NOMO-1 (cell line): ENCODE measurements at regions not wholly inside any gene's neighbourhood (a gene's known extent, or its start where the extent isn't known, plus 50 kb on each side); places are given as distances from the start of the nearest gene placed in this dataset.

Experiments used
- DNase-seq, 2 experiments: peaks; one replicate each; lab custom pipeline; 2025; ENCODE audit not compliant: unreplicated experiment in 2 of 2; lab: John Stamatoyannopoulos, UW

GRCh38 chr16:7185689-7186088, 147.0 kb upstream of the RBFOX1 start:
- no peak for DNase-seq

- DNase-seq = no peak
These were observed 147.5 kb upstream of the RBFOX1 start for GRCh38 chr16:7185165-7185564.

- no peak for DNase-seq
These were observed 148.9 kb upstream of the RBFOX1 start for GRCh38 chr16:7183768-7184167.

GRCh38 chr16:7182510-7183109, 150.0 kb upstream of the RBFOX1 start:
- DNase-seq = no peak

GRCh38 chr16:7177875-7178274, 154.8 kb upstream of the RBFOX1 start:
- no peak for DNase-seq

GRCh38 chr16:7171151-7171550, 161.5 kb upstream of the RBFOX1 start:
- DNase-seq = no peak

GRCh38 chr16:7167626-7168025, 165.0 kb upstream of the RBFOX1 start:
- no peak for DNase-seq

GRCh38 chr16:7161891-7162290, 170.8 kb upstream of the RBFOX1 start:
- DNase-seq = no peak

- no peak for DNase-seq
These were observed 172.6 kb upstream of the RBFOX1 start for GRCh38 chr16:7160093-7160492.

- DNase-seq = no peak
These were observed 174.2 kb upstream of the RBFOX1 start for GRCh38 chr16:7158481-7158880.

- DNase-seq = no peak
These were observed 182.4 kb upstream of the RBFOX1 start for GRCh38 chr16:7150230-7150629.

- no peak for DNase-seq
These were observed 184.0 kb upstream of the RBFOX1 start for GRCh38 chr16:7148606-7149005.

- no peak for DNase-seq
These were observed 191.7 kb upstream of the RBFOX1 start for GRCh38 chr16:7140899-7141298.

- DNase-seq = no peak
These were observed 194.9 kb upstream of the RBFOX1 start for GRCh38 chr16:7137560-7138330.

- DNase-seq = no peak
These were observed 200.2 kb upstream of the RBFOX1 start for GRCh38 chr16:7132465-7132864.

GRCh38 chr16:7124701-7125100, 207.9 kb upstream of the RBFOX1 start:
- no peak for DNase-seq

- no peak for DNase-seq
These were observed 208.4 kb upstream of the RBFOX1 start for GRCh38 chr16:7124242-7124641.

GRCh38 chr16:7116734-7117133, 215.9 kb upstream of the RBFOX1 start:
- DNase-seq = no peak

GRCh38 chr16:7115898-7116297, 216.7 kb upstream of the RBFOX1 start:
- no peak for DNase-seq

- no peak for DNase-seq
These were observed 218.7 kb upstream of the RBFOX1 start for GRCh38 chr16:7113949-7114348.

- no peak for DNase-seq
These were observed 219.2 kb upstream of the RBFOX1 start for GRCh38 chr16:7113395-7113794.

GRCh38 chr16:7111265-7111664, 221.4 kb upstream of the RBFOX1 start:
- DNase-seq = no peak

GRCh38 chr16:7107436-7107835, 225.2 kb upstream of the RBFOX1 start:
- DNase-seq = no peak
